ENCODE measurements at regions not wholly inside any gene's neighbourhood (a gene's known extent, or its start where the extent isn't known, plus 50 kb on each side); places are given as distances from the start of the nearest gene placed in this dataset.

GRCh38 chr6:146889303-146889702 lies 290.5 kb downstream of the ADGB start:
- no peak for TF ChIP-seq CTCF (IDR thresholded peaks at IDR 0.05 in 8 of 11, conservative IDR thresholded peaks at IDR 0.05 in 3 of 11)
- TF ChIP-seq POLR2A (IDR thresholded peaks at IDR 0.05), result no peak
- TF ChIP-seq POLR2AphosphoS5 (IDR thresholded peaks at IDR 0.05), result no peak

Measured in spleen (tissue), 7 donors.